Activated B cell treated with CpG ODN at 0.5 μM for 24 hours (primary cell): ENCODE measurements at regions not wholly inside any gene's neighbourhood (a gene's known extent, or its start where the extent isn't known, plus 50 kb on each side); places are given as distances from the start of the nearest gene placed in this dataset.
"Not testable (repeated sequence)": the region's sequence is repeated elsewhere in the genome, so short reads cannot be mapped to it uniquely, and the experiment has no call there.

Experiments used
- ATAC-seq: fragments of 200-7000 bp; cut with Tn5 transposase; one replicate; pipeline ENCODE4 v1.10.0; 2021; ENCODE audit warnings: low read depth, mild to moderate bottlenecking, moderate library complexity
- CTCF ChIA-PET: fragments of 350-600 bp; sonication (Branson Sonifier 250); formaldehyde crosslinking; loops from one replicate; lab custom pipeline; 2021; ENCODE audit warnings: antibody characterized with exemption; lab: Charles Lee
- POLR2A ChIA-PET: fragments of 350-600 bp; sonication (Branson Sonifier 250); formaldehyde crosslinking; loops from one replicate; lab custom pipeline; 2021; ENCODE audit warnings: antibody characterized with exemption; lab: Charles Lee
- DNase-seq: peaks from one replicate; pipeline ENCODE4 v3.0.0; 2022
- H3K27ac Mint-ChIP-seq: one replicate; pipeline ENCODE4 v1.8.0; 2020; ENCODE audit warnings: mixed read lengths
- H3K27me3 Mint-ChIP-seq: one replicate; pipeline ENCODE4 v1.8.0; 2021; ENCODE audit warnings: mixed read lengths
- H3K36me3 Mint-ChIP-seq: one replicate; pipeline ENCODE4 v1.8.0; 2021; ENCODE audit warnings: low read depth, mixed read lengths
- H3K4me1 Mint-ChIP-seq: one replicate; pipeline ENCODE4 v1.8.0; 2021; ENCODE audit warnings: mixed read lengths
- H3K4me3 Mint-ChIP-seq: one replicate; pipeline ENCODE4 v1.8.0; 2020; ENCODE audit warnings: mild to moderate bottlenecking, mixed read lengths
- H3K9me3 Mint-ChIP-seq: one replicate; pipeline ENCODE4 v1.8.0; 2020; ENCODE audit warnings: mixed read lengths
- CTCF ChIP-seq: fragments of 200-600 bp; IDR thresholded peaks from one replicate; pipeline ENCODE4 v1.8.0; 2022; ENCODE audit warnings: antibody characterized with exemption, mild to moderate bottlenecking
- intact Hi-C: fragments of 100-400 bp; cut with micrococcal nuclease; formaldehyde crosslinking; loops from one replicate; pipeline ENCODE4 v1.15.1; 2024

- no peaks in the 10 kb centered on the region for H3K36me3 Mint-ChIP-seq
- ChIA-PET CTCF (no interaction called here), POLR2A (no interaction called here)
- no peak overlapping the region for H3K4me3 Mint-ChIP-seq
- intact Hi-C loops, result no loop called here
- no peaks in the 10 kb centered on the region for H3K4me1 Mint-ChIP-seq
- no peak for DNase-seq
- no peaks in the 10 kb centered on the region for H3K27me3 Mint-ChIP-seq
- no peak for ATAC-seq
- H3K9me3 Mint-ChIP-seq, result no peaks in the 10 kb centered on the region
- TF ChIP-seq CTCF, result no peak
- H3K27ac Mint-ChIP-seq, result no peak overlapping the region
These were observed 639.5 kb upstream of the ARRDC3 start for GRCh38 chr5:92022415-92023140.

- no peak overlapping the region for H3K27ac Mint-ChIP-seq
- ChIA-PET CTCF (no interaction called here), POLR2A (no interaction called here)
- no peak overlapping the region for H3K4me3 Mint-ChIP-seq
- H3K27me3 Mint-ChIP-seq, result no peaks in the 10 kb centered on the region
- H3K36me3 Mint-ChIP-seq, result no peaks in the 10 kb centered on the region
- no peaks in the 10 kb centered on the region for H3K9me3 Mint-ChIP-seq
- ATAC-seq (no peak), DNase-seq (no peak)
- no peaks in the 10 kb centered on the region for H3K4me1 Mint-ChIP-seq
- no peak for TF ChIP-seq CTCF
- intact Hi-C loops, result no loop called here
These were observed 636.4 kb upstream of the ARRDC3 start for GRCh38 chr5:92019376-92019990.

GRCh38 chr5:92017776-92018175, 634.7 kb upstream of the ARRDC3 start:
- no peak for TF ChIP-seq CTCF
- no peaks in the 10 kb centered on the region for H3K4me1 Mint-ChIP-seq
- H3K36me3 Mint-ChIP-seq, result no peaks in the 10 kb centered on the region
- ATAC-seq, result no peak
- intact Hi-C loops, result no loop called here
- no peaks in the 10 kb centered on the region for H3K27me3 Mint-ChIP-seq
- no peak for DNase-seq
- POLR2A ChIA-PET, result no interaction called here
- H3K27ac Mint-ChIP-seq, result no peak overlapping the region
- CTCF ChIA-PET, result no interaction called here
- H3K9me3 Mint-ChIP-seq, result no peaks in the 10 kb centered on the region
- H3K4me3 Mint-ChIP-seq, result no peak overlapping the region

GRCh38 chr5:92011845-92012244, 628.7 kb upstream of the ARRDC3 start:
- H3K4me3 Mint-ChIP-seq, H3K27ac Mint-ChIP-seq, CTCF ChIA-PET, H3K9me3 Mint-ChIP-seq, ATAC-seq, intact Hi-C loops, H3K27me3 Mint-ChIP-seq, H3K36me3 Mint-ChIP-seq, POLR2A ChIA-PET, H3K4me1 Mint-ChIP-seq, DNase-seq: not testable (repeated sequence)

GRCh38 chr5:92003806-92004205, 620.7 kb upstream of the ARRDC3 start:
- no peak for ATAC-seq
- POLR2A ChIA-PET, result no interaction called here
- TF ChIP-seq CTCF, result no peak

More at GRCh38 chr5:92003806-92004205, 620.7 kb upstream of the ARRDC3 start:
- no peaks in the 10 kb centered on the region for H3K27me3 Mint-ChIP-seq
- no peaks in the 10 kb centered on the region for H3K36me3 Mint-ChIP-seq
- peaks cover 2% of the 10 kb centered on the region for H3K9me3 Mint-ChIP-seq
- no peaks in the 10 kb centered on the region for H3K4me1 Mint-ChIP-seq
- intact Hi-C loops, result no loop called here
- no peak overlapping the region for H3K4me3 Mint-ChIP-seq
- no peak overlapping the region for H3K27ac Mint-ChIP-seq
- CTCF ChIA-PET, result no interaction called here
- no peak for DNase-seq
